MV-4-11 (cell line): ENCODE measurements at regions not wholly inside any gene's neighbourhood (a gene's known extent, or its start where the extent isn't known, plus 50 kb on each side); places are given as distances from the start of the nearest gene placed in this dataset.

Source experiments
- DNase-seq: peaks from one replicate; lab custom pipeline; 2025; lab: John Stamatoyannopoulos, UW

GRCh38 chr11:29959488-29959887, 57.3 kb downstream of the KCNA4 start:
- no peak for DNase-seq

GRCh38 chr11:29957431-29957830, 59.4 kb downstream of the KCNA4 start:
- no peak for DNase-seq

- no peak for DNase-seq
Observed at GRCh38 chr11:29956076-29956556, 60.7 kb downstream of the KCNA4 start.

- no peak for DNase-seq
Observed at GRCh38 chr11:29943347-29943746, 73.5 kb downstream of the KCNA4 start.

GRCh38 chr11:29937526-29937925, 79.3 kb downstream of the KCNA4 start:
- no peak for DNase-seq

- no peak for DNase-seq
Observed at GRCh38 chr11:29934115-29934638, 82.7 kb downstream of the KCNA4 start.

GRCh38 chr11:29916040-29916439, 100.8 kb downstream of the KCNA4 start:
- no peak for DNase-seq

- DNase-seq, result peak; percentile 7
Observed at GRCh38 chr11:29914203-29914930, 102.5 kb downstream of the KCNA4 start.

GRCh38 chr11:29913352-29913751, 103.5 kb downstream of the KCNA4 start:
- no peak for DNase-seq

- no peak for DNase-seq
Observed at GRCh38 chr11:29900382-29900781, 116.4 kb downstream of the KCNA4 start.

GRCh38 chr11:29879560-29879959, 137.3 kb downstream of the KCNA4 start:
- DNase-seq, result no peak

GRCh38 chr11:29876192-29876591, 140.6 kb downstream of the KCNA4 start:
- no peak for DNase-seq

GRCh38 chr11:29847219-29847618, 169.6 kb downstream of the KCNA4 start:
- no peak for DNase-seq

GRCh38 chr11:29844701-29845379, 172.0 kb downstream of the KCNA4 start:
- no peak for DNase-seq

- no peak for DNase-seq
Observed at GRCh38 chr11:29844031-29844430, 172.8 kb downstream of the KCNA4 start.

GRCh38 chr11:29842061-29842460, 174.8 kb downstream of the KCNA4 start:
- no peak for DNase-seq

GRCh38 chr11:29826878-29827277, 190.0 kb downstream of the KCNA4 start:
- DNase-seq, result no peak

GRCh38 chr11:29816359-29816758, 200.5 kb downstream of the KCNA4 start:
- no peak for DNase-seq

- DNase-seq, result no peak
Observed at GRCh38 chr11:29809121-29809520, 207.7 kb downstream of the KCNA4 start.

- DNase-seq, result no peak
Observed at GRCh38 chr11:29802522-29802921, 214.3 kb downstream of the KCNA4 start.

- no peak for DNase-seq
Observed at GRCh38 chr11:29801561-29801960, 215.3 kb downstream of the KCNA4 start.

- DNase-seq, result no peak
Observed at GRCh38 chr11:29786092-29786491, 230.7 kb downstream of the KCNA4 start.

GRCh38 chr11:29783506-29783905, 233.3 kb downstream of the KCNA4 start:
- no peak for DNase-seq
